H9 (cell line): ENCODE measurements at regions not wholly inside any gene's neighbourhood (a gene's known extent, or its start where the extent isn't known, plus 50 kb on each side); places are given as distances from the start of the nearest gene placed in this dataset.

Source experiments
- DNase-seq: peaks from one replicate; pipeline ENCODE4 v3.0.0-alpha.2; 2017
- H2AFZ ChIP-seq: one replicate; pipeline ENCODE4 v1.6.1; 2013; ENCODE audit warnings: mild to moderate bottlenecking, low read length, control low read depth, moderate library complexity
- H2AK5ac ChIP-seq: 2 replicates; pipeline ENCODE4 v1.6.1; 2013; ENCODE audit warnings: low read length, control low read depth, mixed read lengths; ENCODE audit not compliant: insufficient read length
- H2BK120ac ChIP-seq: one replicate; pipeline ENCODE4 v1.6.1; 2013; ENCODE audit warnings: low read depth, mild to moderate bottlenecking, low read length, control low read depth, inconsistent platforms; ENCODE audit not compliant: poor library complexity, severe bottlenecking
- H2BK12ac ChIP-seq: 2 replicates; pipeline ENCODE4 v1.6.1; 2013; ENCODE audit warnings: low read length, control low read depth, mixed read lengths, low read depth; ENCODE audit not compliant: insufficient read length
- H2BK15ac ChIP-seq: 2 replicates; pipeline ENCODE4 v1.6.1; 2013; ENCODE audit warnings: low read depth, low read length, control low read depth
- H2BK20ac ChIP-seq: one replicate; pipeline ENCODE4 v1.6.1; 2013; ENCODE audit warnings: low read depth, mild to moderate bottlenecking, low read length, control low read depth, inconsistent platforms; ENCODE audit not compliant: poor library complexity, severe bottlenecking
- H2BK5ac ChIP-seq: 2 replicates; pipeline ENCODE4 v1.6.1; 2013; ENCODE audit warnings: low read length, control low read depth, mixed read lengths; ENCODE audit not compliant: insufficient read length
- H3K14ac ChIP-seq: 2 replicates; pipeline ENCODE4 v1.6.1; 2013; ENCODE audit warnings: low read length, control low read depth; ENCODE audit not compliant: insufficient read depth
- H3K18ac ChIP-seq: 2 replicates; pipeline ENCODE4 v1.6.1; 2013; ENCODE audit warnings: low read depth, mild to moderate bottlenecking, mixed read lengths, low read length, control low read depth; ENCODE audit not compliant: insufficient read length
- H3K23ac ChIP-seq: 2 replicates; pipeline ENCODE4 v1.6.1; 2013; ENCODE audit warnings: low read length, control low read depth, mixed read lengths, low read depth; ENCODE audit not compliant: insufficient read length
- H3K23me2 ChIP-seq: 2 replicates; pipeline ENCODE4 v1.6.1; 2013; ENCODE audit warnings: low read depth, mild to moderate bottlenecking, mixed read lengths, low read length, control low read depth; ENCODE audit not compliant: insufficient read length, poor library complexity, severe bottlenecking
- H3K27ac ChIP-seq: 2 replicates; pipeline ENCODE4 v1.5.1; 2013; ENCODE audit warnings: low read length, control low read depth, mixed read lengths, low read depth; ENCODE audit not compliant: insufficient read length
- H3K27me3 ChIP-seq: 2 replicates; pipeline ENCODE4 v1.6.1; 2013; ENCODE audit warnings: low read length, control low read depth, inconsistent platforms; ENCODE audit not compliant: insufficient read depth
- H3K4ac ChIP-seq: 2 replicates; pipeline ENCODE4 v1.6.1; 2013; ENCODE audit warnings: low read depth, mild to moderate bottlenecking, control low read depth, inconsistent platforms, low read length, moderate library complexity
- H3K4me1 ChIP-seq: 2 replicates; pipeline ENCODE4 v1.6.1; 2013; ENCODE audit warnings: low read length, control low read depth, inconsistent platforms; ENCODE audit not compliant: insufficient read depth
- H3K4me2 ChIP-seq: 2 replicates; pipeline ENCODE4 v1.6.1; 2013; ENCODE audit warnings: low read length, control low read depth, mixed read lengths; ENCODE audit not compliant: insufficient read length, insufficient read depth
- H3K56ac ChIP-seq: 2 replicates; pipeline ENCODE4 v1.6.1; 2013; ENCODE audit warnings: low read depth, mild to moderate bottlenecking, mixed read lengths, low read length, control low read depth; ENCODE audit not compliant: insufficient read length
- H3K79me1 ChIP-seq: 2 replicates; pipeline ENCODE4 v1.6.1; 2013; ENCODE audit warnings: low read depth, mild to moderate bottlenecking, moderate library complexity, low read length, control low read depth, inconsistent platforms; ENCODE audit not compliant: insufficient read depth, poor library complexity, severe bottlenecking
- H3K79me2 ChIP-seq: 2 replicates; pipeline ENCODE4 v1.6.1; 2013; ENCODE audit warnings: low read length, control low read depth, inconsistent platforms; ENCODE audit not compliant: insufficient read depth
- H3K9ac ChIP-seq: 2 replicates; pipeline ENCODE4 v1.6.1; 2013; ENCODE audit warnings: low read length, control low read depth, mixed read lengths; ENCODE audit not compliant: insufficient read length; ENCODE audit errors: extremely low read depth
- H3K9me3 ChIP-seq: one replicate; pipeline ENCODE4 v1.6.1; 2013; ENCODE audit warnings: low read depth, low read length, inconsistent platforms; ENCODE audit not compliant: control insufficient read depth
- H3T11ph ChIP-seq: one replicate; pipeline ENCODE4 v1.6.1; 2013; ENCODE audit warnings: mild to moderate bottlenecking, low read length, control low read depth, inconsistent platforms
- H4K20me1 ChIP-seq: one replicate; pipeline ENCODE4 v1.6.1; 2013; ENCODE audit not compliant: control insufficient read depth, insufficient read length, insufficient read depth
- H4K5ac ChIP-seq: 2 replicates; pipeline ENCODE4 v1.6.1; 2013; ENCODE audit warnings: low read depth, mild to moderate bottlenecking, mixed read lengths, low read length, control low read depth; ENCODE audit not compliant: insufficient read length
- H4K8ac ChIP-seq: replicated peaks from 2 replicates; pipeline ENCODE4 v1.6.1; 2013; ENCODE audit warnings: low read length, control low read depth, mixed read lengths, low read depth; ENCODE audit not compliant: insufficient read length
- H4K91ac ChIP-seq: 2 replicates; pipeline ENCODE4 v1.6.1; 2013; ENCODE audit warnings: low read depth, mild to moderate bottlenecking, moderate library complexity, mixed read lengths, low read length, control low read depth; ENCODE audit not compliant: insufficient read length
- H3K27ac Mint-ChIP-seq, 3 experiments: 2 replicates in 2 of 3; 3 replicates in 1 of 3; pipeline ENCODE4 v1.8.0; 2020 to 2021; ENCODE audit warnings: mixed read lengths in 3 of 3, mild to moderate bottlenecking in 1 of 3, moderate library complexity in 1 of 3
- H3K27me3 Mint-ChIP-seq: 2 replicates; pipeline ENCODE4 v1.8.0; 2021; ENCODE audit warnings: low read depth, mild to moderate bottlenecking, moderate library complexity, mixed read lengths
- H3K36me3 Mint-ChIP-seq, 3 experiments: 2 replicates in 2 of 3; 3 replicates in 1 of 3; pipeline ENCODE4 v1.8.0; 2020 to 2021; ENCODE audit warnings: low read depth in 3 of 3, mixed read lengths in 3 of 3; ENCODE audit not compliant: insufficient read depth in 1 of 3
- H3K4me1 Mint-ChIP-seq, 2 experiments: 2 replicates each; pipeline ENCODE4 v1.8.0; 2020; ENCODE audit warnings: mixed read lengths in 2 of 2
- H3K4me3 Mint-ChIP-seq, 2 experiments: 2 replicates in 1 of 2; 3 replicates in 1 of 2; pipeline ENCODE4 v1.8.0; 2020 to 2021; ENCODE audit warnings: mild to moderate bottlenecking in 2 of 2, mixed read lengths in 2 of 2, moderate library complexity in 1 of 2
- H3K9me3 Mint-ChIP-seq, 2 experiments: 2 replicates in 1 of 2; 3 replicates in 1 of 2; pipeline ENCODE4 v1.8.0; 2020; ENCODE audit warnings: mild to moderate bottlenecking in 2 of 2, mixed read lengths in 2 of 2, moderate library complexity in 1 of 2
- TF ChIP-seq, protein P1 (sequence below): fragments of 200-600 bp; sonication (generic); conservative IDR thresholded peaks from 3 replicates; pipeline ENCODE4 v1.8.0; 2021; ENCODE audit warnings: antibody characterized with exemption, mild to moderate bottlenecking

DNA sequence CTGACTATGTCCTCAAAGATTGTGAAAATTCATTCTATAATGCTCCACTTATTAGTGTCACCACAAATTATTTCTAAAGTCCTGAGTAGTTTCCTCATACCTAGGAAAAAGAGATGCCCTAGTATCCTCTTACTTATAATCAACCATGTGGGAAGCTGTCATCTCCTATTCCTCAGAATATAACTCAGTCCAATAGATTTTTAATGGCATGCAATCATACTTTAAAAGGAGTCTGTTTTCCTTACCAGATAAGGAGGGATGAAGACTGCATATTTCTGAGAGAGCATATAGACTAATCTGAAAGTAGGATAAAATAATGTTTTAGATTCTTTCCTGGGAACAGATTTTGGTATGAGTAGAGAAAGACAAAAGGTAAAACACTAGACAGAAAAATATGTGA, 727.7 kb upstream of the GRM3 start:
- no peaks in the 10 kb centered on the region for H3K36me3 Mint-ChIP-seq
- H3K27me3 Mint-ChIP-seq = no peaks in the 10 kb centered on the region; the same call in 1 of the 2 replicates
- no peak overlapping the region for H2BK15ac ChIP-seq
- no peak overlapping the region for H4K5ac ChIP-seq
- H3K9ac ChIP-seq = no peak overlapping the region
- no peak overlapping the region for H2BK5ac ChIP-seq
- no peak overlapping the region for H4K8ac ChIP-seq
- no peaks in the 10 kb centered on the region for H3K9me3 ChIP-seq
- H2BK120ac ChIP-seq = no peak overlapping the region
- no peaks in the 10 kb centered on the region for H3K23me2 ChIP-seq
- no peak overlapping the region for H4K91ac ChIP-seq
- H3K4ac ChIP-seq = no peak overlapping the region
- H2BK12ac ChIP-seq = no peak overlapping the region
- no peaks in the 10 kb centered on the region for H4K20me1 ChIP-seq
- H3T11ph ChIP-seq = no peak overlapping the region
- peaks cover 4 to 5% of the 10 kb centered on the region in 2 experiments; a peak in 3 of 4 replicates for H3K4me1 Mint-ChIP-seq
- TF ChIP-seq, protein P1, sequence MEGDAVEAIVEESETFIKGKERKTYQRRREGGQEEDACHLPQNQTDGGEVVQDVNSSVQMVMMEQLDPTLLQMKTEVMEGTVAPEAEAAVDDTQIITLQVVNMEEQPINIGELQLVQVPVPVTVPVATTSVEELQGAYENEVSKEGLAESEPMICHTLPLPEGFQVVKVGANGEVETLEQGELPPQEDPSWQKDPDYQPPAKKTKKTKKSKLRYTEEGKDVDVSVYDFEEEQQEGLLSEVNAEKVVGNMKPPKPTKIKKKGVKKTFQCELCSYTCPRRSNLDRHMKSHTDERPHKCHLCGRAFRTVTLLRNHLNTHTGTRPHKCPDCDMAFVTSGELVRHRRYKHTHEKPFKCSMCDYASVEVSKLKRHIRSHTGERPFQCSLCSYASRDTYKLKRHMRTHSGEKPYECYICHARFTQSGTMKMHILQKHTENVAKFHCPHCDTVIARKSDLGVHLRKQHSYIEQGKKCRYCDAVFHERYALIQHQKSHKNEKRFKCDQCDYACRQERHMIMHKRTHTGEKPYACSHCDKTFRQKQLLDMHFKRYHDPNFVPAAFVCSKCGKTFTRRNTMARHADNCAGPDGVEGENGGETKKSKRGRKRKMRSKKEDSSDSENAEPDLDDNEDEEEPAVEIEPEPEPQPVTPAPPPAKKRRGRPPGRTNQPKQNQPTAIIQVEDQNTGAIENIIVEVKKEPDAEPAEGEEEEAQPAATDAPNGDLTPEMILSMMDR = no peak
- H3K23ac ChIP-seq = no peak overlapping the region
- H3K79me1 ChIP-seq = no peaks in the 10 kb centered on the region
- no peaks in the 10 kb centered on the region for H3K79me2 ChIP-seq
- no peak overlapping the region for H2BK20ac ChIP-seq
- no peaks in the 10 kb centered on the region for H3K9me3 Mint-ChIP-seq
- no peak overlapping the region for H3K27ac Mint-ChIP-seq
- DNase-seq = no peak
- H2AK5ac ChIP-seq = no peak overlapping the region
- no peak overlapping the region for H3K4me2 ChIP-seq
- H3K27ac ChIP-seq = no peak overlapping the region
- H3K14ac ChIP-seq = no peak overlapping the region
- H3K4me3 Mint-ChIP-seq = no peak overlapping the region
- no peaks in the 10 kb centered on the region for H3K4me1 ChIP-seq
- no peak overlapping the region for H3K56ac ChIP-seq
- H2AFZ ChIP-seq = no peak overlapping the region
- H3K18ac ChIP-seq = no peak overlapping the region
- no peaks in the 10 kb centered on the region for H3K27me3 ChIP-seq
